Astrocyte of the spinal cord (primary cell): ENCODE measurements at regions not wholly inside any gene's neighbourhood (a gene's known extent, or its start where the extent isn't known, plus 50 kb on each side); places are given as distances from the start of the nearest gene placed in this dataset.

ENCODE experiments used
- DNase-seq: peaks from one replicate; pipeline ENCODE4 v3.0.0; 2011; ENCODE audit warnings: low read depth, low spot score
- H3K4me3 ChIP-seq: 2 replicates; pipeline ENCODE4 v1.5.1; 2011; ENCODE audit warnings: low read depth, mild to moderate bottlenecking, low read length, moderate library complexity
- CTCF ChIP-seq: IDR thresholded peaks from 2 replicates; pipeline ENCODE4 v1.5.1; 2012; ENCODE audit warnings: low read depth, mild to moderate bottlenecking, low read length, inconsistent platforms
- in situ Hi-C: cut with HindIII; loops from 2 replicates; pipeline ENCODE4 v1.10.0; 2017; ENCODE audit warnings: low sequenced_read_pairs

- no peak for DNase-seq
- in situ Hi-C loops = no loop called here
- no peak overlapping the region for H3K4me3 ChIP-seq
- no peak for TF ChIP-seq CTCF
These were observed 349.7 kb downstream of the BUD13 start for GRCh38 chr11:116422956-116423600.

- TF ChIP-seq CTCF = no peak
- H3K4me3 ChIP-seq = no peak overlapping the region
- DNase-seq = no peak
- in situ Hi-C loops = no loop called here
These were observed 350.2 kb downstream of the BUD13 start for GRCh38 chr11:116422556-116422955.

GRCh38 chr11:116421529-116422185 lies 351.1 kb downstream of the BUD13 start:
- no peak for DNase-seq
- TF ChIP-seq CTCF = no peak
- in situ Hi-C loops = no loop called here
- H3K4me3 ChIP-seq = no peak overlapping the region

- in situ Hi-C loops = no loop called here
- no peak for TF ChIP-seq CTCF
- DNase-seq = peak; percentile 6
- H3K4me3 ChIP-seq = no peak overlapping the region
These were observed 351.8 kb downstream of the BUD13 start for GRCh38 chr11:116420770-116421528.

GRCh38 chr11:116420030-116420429 lies 352.8 kb downstream of the BUD13 start:
- TF ChIP-seq CTCF = no peak
- in situ Hi-C loops = no loop called here
- no peak for DNase-seq
- H3K4me3 ChIP-seq = no peak overlapping the region

- no peak for TF ChIP-seq CTCF
- in situ Hi-C loops = no loop called here
- H3K4me3 ChIP-seq = no peak overlapping the region
These were observed 354.3 kb downstream of the BUD13 start for GRCh38 chr11:116418388-116419041.

More at GRCh38 chr11:116418388-116419041, 354.3 kb downstream of the BUD13 start:
- DNase-seq = no peak
